WTC11 (cell line): ENCODE measurements at regions not wholly inside any gene's neighbourhood (a gene's known extent, or its start where the extent isn't known, plus 50 kb on each side); places are given as distances from the start of the nearest gene placed in this dataset.

Experiments
- ATAC-seq: fragments of 200-7000 bp; cut with Tn5 transposase; 2 replicates; pipeline ENCODE4 v1.10.0; 2021; ENCODE audit warnings: mild to moderate bottlenecking, moderate library complexity
- CTCF ChIA-PET: fragments of 300-600 bp; sonication (Branson Sonifier 250); formaldehyde crosslinking; loops from one replicate; lab custom pipeline; 2021; ENCODE audit warnings: antibody characterized with exemption; lab: Charles Lee
- POLR2A ChIA-PET: fragments of 350-600 bp; sonication (Branson Sonifier 250); formaldehyde crosslinking; loops from one replicate; lab custom pipeline; 2021; ENCODE audit warnings: antibody characterized with exemption; lab: Charles Lee
- DNase-seq: peaks from one replicate; pipeline ENCODE4 v3.0.0; 2021; ENCODE audit warnings: low spot score
- H3K27ac Mint-ChIP-seq: 2 replicates; pipeline ENCODE4 v1.8.0; 2021; ENCODE audit warnings: mixed read lengths
- H3K27me3 Mint-ChIP-seq: 2 replicates; pipeline ENCODE4 v1.8.0; 2021; ENCODE audit warnings: low read depth, mild to moderate bottlenecking, moderate library complexity, mixed read lengths
- H3K36me3 Mint-ChIP-seq: 2 replicates; pipeline ENCODE4 v1.8.0; 2021; ENCODE audit warnings: mixed read lengths
- H3K4me1 Mint-ChIP-seq: 2 replicates; pipeline ENCODE4 v1.8.0; 2022; ENCODE audit warnings: mixed read lengths
- H3K4me3 Mint-ChIP-seq: 2 replicates; pipeline ENCODE4 v1.8.0; 2021; ENCODE audit warnings: mild to moderate bottlenecking, moderate library complexity, mixed read lengths
- H3K9me3 Mint-ChIP-seq: 2 replicates; pipeline ENCODE4 v1.8.0; 2021; ENCODE audit warnings: mixed read lengths
- ATF1 ChIP-seq: sonication (generic); formaldehyde crosslinking; IDR thresholded peaks from 2 replicates; pipeline ENCODE4 v1.8.1; 2023; ENCODE audit warnings: mild to moderate bottlenecking, moderate library complexity, missing genetic modification reagents
- CBFB ChIP-seq: sonication (generic); formaldehyde crosslinking; IDR thresholded peaks from 2 replicates; pipeline ENCODE4 v1.8.1; 2022; ENCODE audit warnings: mild to moderate bottlenecking, low read depth, missing genetic modification reagents
- CREM ChIP-seq: sonication (generic); formaldehyde crosslinking; IDR thresholded peaks from 2 replicates; pipeline ENCODE4 v1.8.1; 2022; ENCODE audit warnings: mild to moderate bottlenecking, missing genetic modification reagents, moderate library complexity
- FOXP1 ChIP-seq: sonication (generic); formaldehyde crosslinking; IDR thresholded peaks from 2 replicates; pipeline ENCODE4 v1.8.0; 2022; ENCODE audit warnings: missing genetic modification reagents, mild to moderate bottlenecking, moderate library complexity, borderline replicate concordance
- MXD4 ChIP-seq: fragments of 250-450 bp; sonication (Bioruptor Pico); IDR thresholded peaks from 2 replicates; pipeline ENCODE4 v1.8.0; 2021; ENCODE audit warnings: mild to moderate bottlenecking, moderate library complexity, borderline replicate concordance
- MYBL2 ChIP-seq: sonication (generic); formaldehyde crosslinking; IDR thresholded peaks from 2 replicates; pipeline ENCODE4 v1.8.1; 2023; ENCODE audit warnings: mild to moderate bottlenecking, moderate library complexity, missing genetic modification reagents
- NFE2L1 ChIP-seq: sonication (generic); formaldehyde crosslinking; IDR thresholded peaks from 2 replicates; pipeline ENCODE4 v1.8.1; 2023; ENCODE audit warnings: missing genetic modification reagents
- NFYB ChIP-seq: sonication (generic); formaldehyde crosslinking; conservative IDR thresholded peaks from 2 replicates; pipeline ENCODE4 v1.8.0; 2022; ENCODE audit warnings: low read depth, missing genetic modification reagents
- PRRX2 ChIP-seq: fragments of 250-450 bp; sonication (Bioruptor Pico); IDR thresholded peaks from 2 replicates; pipeline ENCODE4 v1.8.0; 2021; ENCODE audit warnings: mild to moderate bottlenecking
- SMAD4 ChIP-seq: sonication (generic); formaldehyde crosslinking; IDR thresholded peaks from 2 replicates; pipeline ENCODE4 v1.8.0; 2022; ENCODE audit warnings: mild to moderate bottlenecking, missing genetic modification reagents
- SP1 ChIP-seq: sonication (generic); formaldehyde crosslinking; conservative IDR thresholded peaks from 2 replicates; pipeline ENCODE4 v1.8.1; 2022; ENCODE audit warnings: missing genetic modification reagents
- ZNF121 ChIP-seq: sonication (generic); formaldehyde crosslinking; IDR thresholded peaks from 2 replicates; pipeline ENCODE4 v1.8.0; 2023; ENCODE audit warnings: missing genetic modification reagents
- ZNF232 ChIP-seq: sonication (generic); formaldehyde crosslinking; IDR thresholded peaks from 2 replicates; pipeline ENCODE4 v1.8.0; 2022; ENCODE audit warnings: mild to moderate bottlenecking, missing genetic modification reagents
- ZNF396 ChIP-seq: fragments of 250-450 bp; sonication (Bioruptor Pico); IDR thresholded peaks from 2 replicates; pipeline ENCODE4 v1.8.0; 2021; ENCODE audit warnings: mild to moderate bottlenecking, moderate library complexity, borderline replicate concordance
- TF ChIP-seq, protein P1 (sequence below): fragments of 250-450 bp; sonication (Bioruptor Pico); IDR thresholded peaks from 2 replicates; pipeline ENCODE4 v1.9.0; 2021; ENCODE audit warnings: mild to moderate bottlenecking
- TF ChIP-seq, protein P2 (sequence below): sonication (generic); formaldehyde crosslinking; IDR thresholded peaks from 2 replicates; pipeline ENCODE4 v1.8.1; 2023; ENCODE audit warnings: mild to moderate bottlenecking, missing genetic modification reagents, moderate library complexity
- TF ChIP-seq, protein P3 (sequence below): fragments of 250-450 bp; sonication (Bioruptor Pico); IDR thresholded peaks from 2 replicates; pipeline ENCODE4 v1.9.0; 2021; ENCODE audit warnings: moderate library complexity, mild to moderate bottlenecking, inconsistent platforms, borderline replicate concordance
- TF ChIP-seq, protein P4 (sequence below): sonication (generic); formaldehyde crosslinking; IDR thresholded peaks from 2 replicates; pipeline ENCODE4 v1.8.1; 2022; ENCODE audit warnings: low read depth, mild to moderate bottlenecking, moderate library complexity, missing genetic modification reagents, borderline replicate concordance
- TF ChIP-seq, protein P5 (sequence below): fragments of 250-450 bp; sonication (Bioruptor Pico); IDR thresholded peaks from 2 replicates; pipeline ENCODE4 v2.1.2; 2022; ENCODE audit warnings: mild to moderate bottlenecking, moderate library complexity
- TF ChIP-seq, protein P6 (sequence below): sonication (generic); formaldehyde crosslinking; IDR thresholded peaks from 2 replicates; pipeline ENCODE4 v1.8.0; 2022; ENCODE audit warnings: missing genetic modification reagents

DNA sequence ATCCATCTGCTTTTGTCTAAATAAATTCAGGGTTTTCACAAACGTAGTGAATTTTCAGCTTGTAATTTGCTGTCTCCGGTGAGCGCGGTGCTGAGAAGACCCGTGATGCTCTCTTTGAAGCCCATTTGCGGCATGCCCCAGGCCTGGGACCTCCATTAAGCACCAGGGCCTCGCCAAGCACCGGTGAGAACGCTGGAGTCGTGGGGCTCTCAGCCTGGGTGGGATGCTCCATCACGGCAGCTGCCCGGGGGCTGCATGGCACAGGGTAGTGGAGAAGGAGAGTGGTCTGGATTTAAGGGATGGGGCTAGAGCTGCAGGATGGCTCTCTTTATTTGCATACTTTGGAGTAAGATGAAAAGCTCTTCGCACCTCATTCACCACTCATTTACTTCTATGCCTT is 248.7 kb downstream of the ABCC12 start:
- Mint-ChIP-seq H3K36me3 (peaks cover 19% of the 10 kb centered on the region), H3K9me3 (peaks cover 30% of the 10 kb centered on the region), H3K4me1 (peaks cover 17% of the 10 kb centered on the region), H3K27ac (no peak overlapping the region), H3K4me3 (no peak overlapping the region), H3K27me3 (0 out of 2 replicates have a peak, but pooled peaks cover 3% of the 10 kb centered on the region)
- POLR2A ChIA-PET: no interaction called here
- TF ChIP-seq, protein P1, sequence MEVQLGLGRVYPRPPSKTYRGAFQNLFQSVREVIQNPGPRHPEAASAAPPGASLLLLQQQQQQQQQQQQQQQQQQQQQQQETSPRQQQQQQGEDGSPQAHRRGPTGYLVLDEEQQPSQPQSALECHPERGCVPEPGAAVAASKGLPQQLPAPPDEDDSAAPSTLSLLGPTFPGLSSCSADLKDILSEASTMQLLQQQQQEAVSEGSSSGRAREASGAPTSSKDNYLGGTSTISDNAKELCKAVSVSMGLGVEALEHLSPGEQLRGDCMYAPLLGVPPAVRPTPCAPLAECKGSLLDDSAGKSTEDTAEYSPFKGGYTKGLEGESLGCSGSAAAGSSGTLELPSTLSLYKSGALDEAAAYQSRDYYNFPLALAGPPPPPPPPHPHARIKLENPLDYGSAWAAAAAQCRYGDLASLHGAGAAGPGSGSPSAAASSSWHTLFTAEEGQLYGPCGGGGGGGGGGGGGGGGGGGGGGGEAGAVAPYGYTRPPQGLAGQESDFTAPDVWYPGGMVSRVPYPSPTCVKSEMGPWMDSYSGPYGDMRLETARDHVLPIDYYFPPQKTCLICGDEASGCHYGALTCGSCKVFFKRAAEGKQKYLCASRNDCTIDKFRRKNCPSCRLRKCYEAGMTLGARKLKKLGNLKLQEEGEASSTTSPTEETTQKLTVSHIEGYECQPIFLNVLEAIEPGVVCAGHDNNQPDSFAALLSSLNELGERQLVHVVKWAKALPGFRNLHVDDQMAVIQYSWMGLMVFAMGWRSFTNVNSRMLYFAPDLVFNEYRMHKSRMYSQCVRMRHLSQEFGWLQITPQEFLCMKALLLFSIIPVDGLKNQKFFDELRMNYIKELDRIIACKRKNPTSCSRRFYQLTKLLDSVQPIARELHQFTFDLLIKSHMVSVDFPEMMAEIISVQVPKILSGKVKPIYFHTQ (CRISPR knock-in tag): no peak
- TF ChIP-seq, protein P2, sequence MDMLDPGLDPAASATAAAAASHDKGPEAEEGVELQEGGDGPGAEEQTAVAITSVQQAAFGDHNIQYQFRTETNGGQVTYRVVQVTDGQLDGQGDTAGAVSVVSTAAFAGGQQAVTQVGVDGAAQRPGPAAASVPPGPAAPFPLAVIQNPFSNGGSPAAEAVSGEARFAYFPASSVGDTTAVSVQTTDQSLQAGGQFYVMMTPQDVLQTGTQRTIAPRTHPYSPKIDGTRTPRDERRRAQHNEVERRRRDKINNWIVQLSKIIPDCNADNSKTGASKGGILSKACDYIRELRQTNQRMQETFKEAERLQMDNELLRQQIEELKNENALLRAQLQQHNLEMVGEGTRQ (CRISPR knock-in tag): no peak
- TF ChIP-seq PRRX2 (CRISPR knock-in tag) (no peak), MYBL2 (no peak), ZNF121 (CRISPR knock-in tag) (no peak), SMAD4 (no peak), ZNF396 (no peak), MXD4 (no peak), ZNF232 (CRISPR knock-in tag) (no peak), NFYB (CRISPR knock-in tag) (no peak), FOXP1 (CRISPR knock-in tag) (no peak), CREM (CRISPR knock-in tag) (no peak), CBFB (CRISPR knock-in tag) (no peak), SP1 (CRISPR knock-in tag) (no peak), ATF1 (CRISPR knock-in tag) (no peak), NFE2L1 (no peak)
- TF ChIP-seq, protein P3, sequence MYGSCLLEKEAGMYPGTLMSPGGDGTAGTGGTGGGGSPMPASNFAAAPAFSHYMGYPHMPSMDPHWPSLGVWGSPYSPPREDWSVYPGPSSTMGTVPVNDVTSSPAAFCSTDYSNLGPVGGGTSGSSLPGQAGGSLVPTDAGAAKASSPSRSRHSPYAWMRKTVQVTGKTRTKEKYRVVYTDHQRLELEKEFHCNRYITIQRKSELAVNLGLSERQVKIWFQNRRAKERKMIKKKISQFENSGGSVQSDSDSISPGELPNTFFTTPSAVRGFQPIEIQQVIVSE: no peak
- TF ChIP-seq, protein P4, sequence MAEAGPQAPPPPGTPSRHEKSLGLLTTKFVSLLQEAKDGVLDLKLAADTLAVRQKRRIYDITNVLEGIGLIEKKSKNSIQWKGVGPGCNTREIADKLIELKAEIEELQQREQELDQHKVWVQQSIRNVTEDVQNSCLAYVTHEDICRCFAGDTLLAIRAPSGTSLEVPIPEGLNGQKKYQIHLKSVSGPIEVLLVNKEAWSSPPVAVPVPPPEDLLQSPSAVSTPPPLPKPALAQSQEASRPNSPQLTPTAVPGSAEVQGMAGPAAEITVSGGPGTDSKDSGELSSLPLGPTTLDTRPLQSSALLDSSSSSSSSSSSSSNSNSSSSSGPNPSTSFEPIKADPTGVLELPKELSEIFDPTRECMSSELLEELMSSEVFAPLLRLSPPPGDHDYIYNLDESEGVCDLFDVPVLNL (CRISPR knock-in tag): no peak
- TF ChIP-seq, protein P5, sequence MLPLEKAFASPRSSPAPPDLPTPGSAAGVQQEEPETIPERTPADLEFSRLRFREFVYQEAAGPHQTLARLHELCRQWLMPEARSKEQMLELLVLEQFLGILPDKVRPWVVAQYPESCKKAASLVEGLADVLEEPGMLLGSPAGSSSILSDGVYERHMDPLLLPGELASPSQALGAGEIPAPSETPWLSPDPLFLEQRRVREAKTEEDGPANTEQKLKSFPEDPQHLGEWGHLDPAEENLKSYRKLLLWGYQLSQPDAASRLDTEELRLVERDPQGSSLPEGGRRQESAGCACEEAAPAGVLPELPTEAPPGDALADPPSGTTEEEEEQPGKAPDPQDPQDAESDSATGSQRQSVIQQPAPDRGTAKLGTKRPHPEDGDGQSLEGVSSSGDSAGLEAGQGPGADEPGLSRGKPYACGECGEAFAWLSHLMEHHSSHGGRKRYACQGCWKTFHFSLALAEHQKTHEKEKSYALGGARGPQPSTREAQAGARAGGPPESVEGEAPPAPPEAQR: no peak
- TF ChIP-seq, protein P6, sequence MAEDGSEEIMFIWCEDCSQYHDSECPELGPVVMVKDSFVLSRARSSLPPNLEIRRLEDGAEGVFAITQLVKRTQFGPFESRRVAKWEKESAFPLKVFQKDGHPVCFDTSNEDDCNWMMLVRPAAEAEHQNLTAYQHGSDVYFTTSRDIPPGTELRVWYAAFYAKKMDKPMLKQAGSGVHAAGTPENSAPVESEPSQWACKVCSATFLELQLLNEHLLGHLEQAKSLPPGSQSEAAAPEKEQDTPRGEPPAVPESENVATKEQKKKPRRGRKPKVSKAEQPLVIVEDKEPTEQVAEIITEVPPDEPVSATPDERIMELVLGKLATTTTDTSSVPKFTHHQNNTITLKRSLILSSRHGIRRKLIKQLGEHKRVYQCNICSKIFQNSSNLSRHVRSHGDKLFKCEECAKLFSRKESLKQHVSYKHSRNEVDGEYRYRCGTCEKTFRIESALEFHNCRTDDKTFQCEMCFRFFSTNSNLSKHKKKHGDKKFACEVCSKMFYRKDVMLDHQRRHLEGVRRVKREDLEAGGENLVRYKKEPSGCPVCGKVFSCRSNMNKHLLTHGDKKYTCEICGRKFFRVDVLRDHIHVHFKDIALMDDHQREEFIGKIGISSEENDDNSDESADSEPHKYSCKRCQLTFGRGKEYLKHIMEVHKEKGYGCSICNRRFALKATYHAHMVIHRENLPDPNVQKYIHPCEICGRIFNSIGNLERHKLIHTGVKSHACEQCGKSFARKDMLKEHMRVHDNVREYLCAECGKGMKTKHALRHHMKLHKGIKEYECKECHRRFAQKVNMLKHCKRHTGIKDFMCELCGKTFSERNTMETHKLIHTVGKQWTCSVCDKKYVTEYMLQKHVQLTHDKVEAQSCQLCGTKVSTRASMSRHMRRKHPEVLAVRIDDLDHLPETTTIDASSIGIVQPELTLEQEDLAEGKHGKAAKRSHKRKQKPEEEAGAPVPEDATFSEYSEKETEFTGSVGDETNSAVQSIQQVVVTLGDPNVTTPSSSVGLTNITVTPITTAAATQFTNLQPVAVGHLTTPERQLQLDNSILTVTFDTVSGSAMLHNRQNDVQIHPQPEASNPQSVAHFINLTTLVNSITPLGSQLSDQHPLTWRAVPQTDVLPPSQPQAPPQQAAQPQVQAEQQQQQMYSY: no peak
- no peak for DNase-seq
- no peak for ATAC-seq
- CTCF ChIA-PET: no interaction called here
